HUES6 (cell line): ENCODE measurements at regions not wholly inside any gene's neighbourhood (a gene's known extent, or its start where the extent isn't known, plus 50 kb on each side); places are given as distances from the start of the nearest gene placed in this dataset.

Experiments used
- H3K27ac ChIP-seq: 2 replicates; pipeline ENCODE4 v1.7.0; 2013; ENCODE audit warnings: low read depth, mild to moderate bottlenecking, low read length, inconsistent platforms
- H3K27me3 ChIP-seq: 2 replicates; pipeline ENCODE4 v1.6.1; 2013; ENCODE audit warnings: low read length; ENCODE audit not compliant: control insufficient read depth, insufficient read depth
- H3K36me3 ChIP-seq: 2 replicates; pipeline ENCODE4 v1.6.1; 2013; ENCODE audit warnings: low read length; ENCODE audit not compliant: control insufficient read depth, insufficient read depth
- H3K4me1 ChIP-seq: 2 replicates; pipeline ENCODE4 v1.6.1; 2013; ENCODE audit warnings: low read length; ENCODE audit not compliant: control insufficient read depth, insufficient read depth
- H3K4me3 ChIP-seq: 2 replicates; pipeline ENCODE4 v1.5.1; 2013; ENCODE audit warnings: low read depth, low read length
- H3K9ac ChIP-seq: one replicate; pipeline ENCODE4 v1.6.1; 2013; ENCODE audit warnings: mild to moderate bottlenecking, low read length
- H3K9me3 ChIP-seq: 2 replicates; pipeline ENCODE4 v1.6.1; 2013; ENCODE audit warnings: low read depth, low read length; ENCODE audit not compliant: control insufficient read depth, insufficient read depth

- H3K27ac ChIP-seq = no peak overlapping the region
- no peaks in the 10 kb centered on the region for H3K36me3 ChIP-seq
- H3K27me3 ChIP-seq = no peaks in the 10 kb centered on the region
- no peak overlapping the region for H3K4me3 ChIP-seq
- no peaks in the 10 kb centered on the region for H3K9me3 ChIP-seq
- no peak overlapping the region for H3K9ac ChIP-seq
- no peaks in the 10 kb centered on the region for H3K4me1 ChIP-seq
These were observed 56.1 kb upstream of the ELMO1 start for GRCh38 chr7:37504801-37505200.

GRCh38 chr7:37505750-37506353, 57.2 kb upstream of the ELMO1 start:
- Histone ChIP-seq H3K9ac (no peak overlapping the region), H3K27ac (no peak overlapping the region), H3K27me3 (no peaks in the 10 kb centered on the region), H3K9me3 (no peaks in the 10 kb centered on the region), H3K4me3 (no peak overlapping the region), H3K4me1 (no peaks in the 10 kb centered on the region), H3K36me3 (no peaks in the 10 kb centered on the region)

GRCh38 chr7:37508118-37508517, 59.5 kb upstream of the ELMO1 start:
- H3K9me3 ChIP-seq = no peaks in the 10 kb centered on the region
- no peaks in the 10 kb centered on the region for H3K36me3 ChIP-seq
- H3K9ac ChIP-seq = no peak overlapping the region
- no peaks in the 10 kb centered on the region for H3K4me1 ChIP-seq
- no peak overlapping the region for H3K27ac ChIP-seq
- no peak overlapping the region for H3K4me3 ChIP-seq
- no peaks in the 10 kb centered on the region for H3K27me3 ChIP-seq

- Histone ChIP-seq H3K36me3 (no peaks in the 10 kb centered on the region), H3K9me3 (no peaks in the 10 kb centered on the region), H3K27ac (no peak overlapping the region), H3K4me1 (no peaks in the 10 kb centered on the region), H3K9ac (no peak overlapping the region), H3K4me3 (no peak overlapping the region), H3K27me3 (no peaks in the 10 kb centered on the region)
These were observed 61.5 kb upstream of the ELMO1 start for GRCh38 chr7:37510043-37510634.

GRCh38 chr7:37511915-37512314, 63.3 kb upstream of the ELMO1 start:
- H3K36me3 ChIP-seq = no peaks in the 10 kb centered on the region
- H3K27ac ChIP-seq = no peak overlapping the region
- no peak overlapping the region for H3K9ac ChIP-seq
- no peaks in the 10 kb centered on the region for H3K9me3 ChIP-seq
- H3K4me3 ChIP-seq = no peak overlapping the region
- H3K27me3 ChIP-seq = no peaks in the 10 kb centered on the region
- H3K4me1 ChIP-seq = no peaks in the 10 kb centered on the region

GRCh38 chr7:37514497-37514896, 65.8 kb upstream of the ELMO1 start:
- H3K36me3 ChIP-seq = no peaks in the 10 kb centered on the region
- H3K4me3 ChIP-seq = no peak overlapping the region
- no peaks in the 10 kb centered on the region for H3K27me3 ChIP-seq
- no peak overlapping the region for H3K27ac ChIP-seq
- no peak overlapping the region for H3K9ac ChIP-seq
- no peaks in the 10 kb centered on the region for H3K9me3 ChIP-seq
- H3K4me1 ChIP-seq = no peaks in the 10 kb centered on the region

GRCh38 chr7:37516664-37517063, 68.0 kb upstream of the ELMO1 start:
- Histone ChIP-seq H3K9me3 (0 out of 2 replicates have a peak, but pooled peaks cover 2% of the 10 kb centered on the region), H3K4me1 (no peaks in the 10 kb centered on the region), H3K9ac (no peak overlapping the region), H3K36me3 (no peaks in the 10 kb centered on the region), H3K27me3 (no peaks in the 10 kb centered on the region), H3K27ac (no peak overlapping the region), H3K4me3 (no peak overlapping the region)

GRCh38 chr7:37518266-37518665, 69.6 kb upstream of the ELMO1 start:
- Histone ChIP-seq H3K36me3 (no peaks in the 10 kb centered on the region), H3K9ac (no peak overlapping the region), H3K27me3 (no peaks in the 10 kb centered on the region), H3K4me3 (no peak overlapping the region), H3K9me3 (0 out of 2 replicates have a peak, but pooled peaks cover 3% of the 10 kb centered on the region), H3K4me1 (no peaks in the 10 kb centered on the region), H3K27ac (no peak overlapping the region)

- H3K4me1 ChIP-seq = no peaks in the 10 kb centered on the region
- H3K27ac ChIP-seq = no peak overlapping the region
- H3K4me3 ChIP-seq = no peak overlapping the region
- no peaks in the 10 kb centered on the region for H3K27me3 ChIP-seq
- no peaks in the 10 kb centered on the region for H3K36me3 ChIP-seq
- no peak overlapping the region for H3K9ac ChIP-seq
- H3K9me3 ChIP-seq = 0 out of 2 replicates have a peak, but pooled peaks cover 3% of the 10 kb centered on the region
These were observed 75.4 kb upstream of the ELMO1 start for GRCh38 chr7:37524056-37524455.

GRCh38 chr7:37524797-37525196, 76.1 kb upstream of the ELMO1 start:
- Histone ChIP-seq H3K4me3 (no peak overlapping the region), H3K27me3 (no peaks in the 10 kb centered on the region), H3K36me3 (no peaks in the 10 kb centered on the region), H3K9ac (no peak overlapping the region), H3K4me1 (no peaks in the 10 kb centered on the region), H3K9me3 (0 out of 2 replicates have a peak, but pooled peaks cover 3% of the 10 kb centered on the region), H3K27ac (no peak overlapping the region)

GRCh38 chr7:37526623-37527022, 78.0 kb upstream of the ELMO1 start:
- no peaks in the 10 kb centered on the region for H3K4me1 ChIP-seq

More at GRCh38 chr7:37526623-37527022, 78.0 kb upstream of the ELMO1 start:
- H3K4me3 ChIP-seq = no peak overlapping the region
- 0 out of 2 replicates have a peak, but pooled peaks cover 2% of the 10 kb centered on the region for H3K9me3 ChIP-seq
- H3K36me3 ChIP-seq = no peaks in the 10 kb centered on the region
- H3K27ac ChIP-seq = no peak overlapping the region
- no peaks in the 10 kb centered on the region for H3K27me3 ChIP-seq
- H3K9ac ChIP-seq = no peak overlapping the region
